Endothelial cell of umbilical vein (primary cell): ENCODE measurements at regions not wholly inside any gene's neighbourhood (a gene's known extent, or its start where the extent isn't known, plus 50 kb on each side); places are given as distances from the start of the nearest gene placed in this dataset.

Experiments used
- EZH2 ChIP-seq: IDR thresholded peaks from 2 replicates; pipeline ENCODE4 v1.6.1; 2012; ENCODE audit warnings: borderline replicate concordance, low read depth, mild to moderate bottlenecking, moderate library complexity, low read length, inconsistent platforms; ENCODE audit not compliant: severe bottlenecking
- FOS ChIP-seq: IDR thresholded peaks from 2 replicates; pipeline ENCODE4 v1.6.1; 2011; ENCODE audit warnings: mild to moderate bottlenecking, low read length, moderate library complexity, borderline replicate concordance; ENCODE audit not compliant: insufficient read depth
- GATA2 ChIP-seq: IDR thresholded peaks from 2 replicates; pipeline ENCODE4 v1.7.0; 2011; ENCODE audit warnings: low read depth, mild to moderate bottlenecking, moderate library complexity, mixed read lengths, low read length; ENCODE audit not compliant: insufficient read length, insufficient read depth
- JUN ChIP-seq: IDR thresholded peaks from 2 replicates; pipeline ENCODE4 v1.6.1; 2011; ENCODE audit warnings: borderline replicate concordance, low read depth; ENCODE audit not compliant: insufficient read length, insufficient read depth
- MYC ChIP-seq: IDR thresholded peaks from one replicate; pipeline ENCODE4 v1.6.1; 2011; ENCODE audit warnings: mild to moderate bottlenecking, low read depth, low read length
- POLR2A ChIP-seq: IDR thresholded peaks from 2 replicates; pipeline ENCODE4 v1.6.1; 2012; ENCODE audit warnings: low read depth, mild to moderate bottlenecking, control low read depth, low read length
- POLR2AphosphoS5 ChIP-seq: IDR thresholded peaks from 2 replicates; pipeline ENCODE4 v1.6.1; 2012; ENCODE audit warnings: low read depth, mild to moderate bottlenecking, control low read depth, low read length, moderate library complexity; ENCODE audit not compliant: insufficient read depth
- TF ChIP-seq, protein P1 (sequence below), 2 donors: IDR thresholded peaks; 1 replicate in 1 of 2; 2 replicates in 1 of 2; pipeline ENCODE4 v1.5.1; 2011; ENCODE audit warnings: low read length in 2 of 2, mild to moderate bottlenecking in 2 of 2, moderate library complexity in 2 of 2, control low read depth in 1 of 2, inconsistent platforms in 1 of 2, low read depth in 1 of 2; ENCODE audit not compliant: insufficient read depth in 1 of 2; ENCODE audit errors: extremely low read depth in 1 of 2
- TF ChIP-seq, protein P2 (sequence below): IDR thresholded peaks from 2 replicates; pipeline ENCODE4 v1.6.1; 2011; ENCODE audit not compliant: insufficient read depth, insufficient read length

DNA sequence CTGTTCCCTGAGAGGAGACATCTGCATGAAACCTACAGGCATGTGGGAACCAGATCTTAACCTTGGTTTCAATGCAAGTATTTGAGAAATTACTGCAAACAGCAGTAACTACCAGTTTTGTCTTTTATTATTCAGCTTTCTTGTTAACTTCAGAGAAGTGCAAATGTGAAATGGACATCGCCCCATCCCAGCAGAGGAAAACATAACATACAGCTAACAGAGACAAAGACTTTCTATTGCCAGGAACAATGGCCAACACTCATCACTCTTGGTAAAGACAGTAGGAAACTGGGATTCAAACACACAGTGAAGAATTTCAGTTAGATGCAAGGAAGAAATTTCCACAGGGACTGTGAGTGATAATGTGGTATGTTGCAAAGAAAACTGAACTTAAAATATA, 115.1 kb downstream of the SLC30A10 start:
- TF ChIP-seq, protein P1, sequence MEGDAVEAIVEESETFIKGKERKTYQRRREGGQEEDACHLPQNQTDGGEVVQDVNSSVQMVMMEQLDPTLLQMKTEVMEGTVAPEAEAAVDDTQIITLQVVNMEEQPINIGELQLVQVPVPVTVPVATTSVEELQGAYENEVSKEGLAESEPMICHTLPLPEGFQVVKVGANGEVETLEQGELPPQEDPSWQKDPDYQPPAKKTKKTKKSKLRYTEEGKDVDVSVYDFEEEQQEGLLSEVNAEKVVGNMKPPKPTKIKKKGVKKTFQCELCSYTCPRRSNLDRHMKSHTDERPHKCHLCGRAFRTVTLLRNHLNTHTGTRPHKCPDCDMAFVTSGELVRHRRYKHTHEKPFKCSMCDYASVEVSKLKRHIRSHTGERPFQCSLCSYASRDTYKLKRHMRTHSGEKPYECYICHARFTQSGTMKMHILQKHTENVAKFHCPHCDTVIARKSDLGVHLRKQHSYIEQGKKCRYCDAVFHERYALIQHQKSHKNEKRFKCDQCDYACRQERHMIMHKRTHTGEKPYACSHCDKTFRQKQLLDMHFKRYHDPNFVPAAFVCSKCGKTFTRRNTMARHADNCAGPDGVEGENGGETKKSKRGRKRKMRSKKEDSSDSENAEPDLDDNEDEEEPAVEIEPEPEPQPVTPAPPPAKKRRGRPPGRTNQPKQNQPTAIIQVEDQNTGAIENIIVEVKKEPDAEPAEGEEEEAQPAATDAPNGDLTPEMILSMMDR (IDR thresholded peaks at IDR 0.05; ENCODE audit: extremely low read depth in 1 of 2, insufficient read depth in 1 of 2, low read depth in 1 of 2, low read length in 2 of 2): no peak
- TF ChIP-seq EZH2 (no peak), POLR2A (no peak), MYC (no peak), JUN (no peak), POLR2AphosphoS5 (no peak), GATA2 (no peak), FOS (no peak)
- TF ChIP-seq, protein P2, sequence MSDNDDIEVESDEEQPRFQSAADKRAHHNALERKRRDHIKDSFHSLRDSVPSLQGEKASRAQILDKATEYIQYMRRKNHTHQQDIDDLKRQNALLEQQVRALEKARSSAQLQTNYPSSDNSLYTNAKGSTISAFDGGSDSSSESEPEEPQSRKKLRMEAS: no peak
